ENCODE measurements at regions not wholly inside any gene's neighbourhood (a gene's known extent, or its start where the extent isn't known, plus 50 kb on each side); places are given as distances from the start of the nearest gene placed in this dataset.

GRCh38 chr1:34363447-34363846 lies 186.7 kb downstream of the C1orf94 start:
- Histone ChIP-seq H3K4ac (ENCODE audit: low read depth, low read length) (no peak overlapping the region), H3K23ac (ENCODE audit: low read length) (no peak overlapping the region), H3K4me1 (ENCODE audit: control insufficient read depth in 1 of 2, insufficient read depth in 2 of 2, low read length in 2 of 2) (no peaks in the 10 kb centered on the region), H3K27me3 (ENCODE audit: insufficient read depth, low read length) (no peaks in the 10 kb centered on the region), H3K4me3 (ENCODE audit: low read depth, low read length) (no peak overlapping the region), H3K9ac (ENCODE audit: low read length) (no peak overlapping the region), H3K79me1 (ENCODE audit: low read length) (no peaks in the 10 kb centered on the region), H2BK5ac (ENCODE audit: low read depth, low read length, poor library complexity) (no peak overlapping the region), H2BK120ac (ENCODE audit: insufficient read depth, low read length, poor library complexity) (no peak overlapping the region), H4K8ac (ENCODE audit: low read depth, low read length) (no peak overlapping the region), H3K4me2 (ENCODE audit: low read length) (no peak overlapping the region), H3K9me3 (ENCODE audit: insufficient read depth, low read depth, low read length) (no peaks in the 10 kb centered on the region), H3K36me3 (ENCODE audit: control insufficient read depth in 1 of 2, insufficient read depth in 2 of 2, low read length in 2 of 2) (no peaks in the 10 kb centered on the region), H4K91ac (ENCODE audit: low read depth, low read length) (no peak overlapping the region), H3K18ac (ENCODE audit: low read length) (no peak overlapping the region), H2BK12ac (ENCODE audit: low read length) (no peak overlapping the region), H4K12ac (ENCODE audit: low read depth, low read length) (no peak overlapping the region), H2AFZ (ENCODE audit: insufficient read depth, low read length, poor library complexity) (no peak overlapping the region), H2AK5ac (ENCODE audit: low read length) (no peak overlapping the region), H3K27ac (ENCODE audit: low read depth, low read length) (no peak overlapping the region), H3K14ac (ENCODE audit: low read length) (no peak overlapping the region), H3K79me2 (ENCODE audit: control insufficient read depth, insufficient read depth, low read length, poor library complexity) (no peaks in the 10 kb centered on the region)
- DNase-seq = no peak

GRCh38 chr1:34363915-34364314 lies 187.2 kb downstream of the C1orf94 start:
- no peak for DNase-seq
- H4K91ac ChIP-seq (ENCODE audit: low read depth, low read length) = no peak overlapping the region
- no peak overlapping the region for H2BK120ac ChIP-seq (ENCODE audit: insufficient read depth, low read length, poor library complexity)
- H3K4ac ChIP-seq (ENCODE audit: low read depth, low read length) = no peak overlapping the region
- H2BK12ac ChIP-seq (ENCODE audit: low read length) = no peak overlapping the region
- no peak overlapping the region for H2AFZ ChIP-seq (ENCODE audit: insufficient read depth, low read length, poor library complexity)
- H3K27ac ChIP-seq (ENCODE audit: low read depth, low read length) = no peak overlapping the region
- no peak overlapping the region for H3K14ac ChIP-seq (ENCODE audit: low read length)
- H4K12ac ChIP-seq (ENCODE audit: low read depth, low read length) = no peak overlapping the region
- H2AK5ac ChIP-seq (ENCODE audit: low read length) = no peak overlapping the region
- no CpG with 5 or more reads among the region's 4 CpGs for WGBS (ENCODE audit: extremely low coverage, insufficient coverage, insufficient read length)
- H3K27me3 ChIP-seq (ENCODE audit: insufficient read depth, low read length) = no peaks in the 10 kb centered on the region
- H3K23ac ChIP-seq (ENCODE audit: low read length) = no peak overlapping the region
- no peak overlapping the region for H3K18ac ChIP-seq (ENCODE audit: low read length)
- no peak overlapping the region for H4K8ac ChIP-seq (ENCODE audit: low read depth, low read length)
- no peaks in the 10 kb centered on the region for H3K4me1 ChIP-seq (ENCODE audit: control insufficient read depth in 1 of 2, insufficient read depth in 2 of 2, low read length in 2 of 2)
- H3K9me3 ChIP-seq (ENCODE audit: insufficient read depth, low read depth, low read length) = no peaks in the 10 kb centered on the region
- H3K36me3 ChIP-seq (ENCODE audit: control insufficient read depth in 1 of 2, insufficient read depth in 2 of 2, low read length in 2 of 2) = no peaks in the 10 kb centered on the region
- H3K79me1 ChIP-seq (ENCODE audit: low read length) = no peaks in the 10 kb centered on the region
- H3K9ac ChIP-seq (ENCODE audit: low read length) = no peak overlapping the region
- H2BK5ac ChIP-seq (ENCODE audit: low read depth, low read length, poor library complexity) = no peak overlapping the region
- no peak overlapping the region for H3K4me2 ChIP-seq (ENCODE audit: low read length)
- no peak overlapping the region for H3K4me3 ChIP-seq (ENCODE audit: low read depth, low read length)
- no peaks in the 10 kb centered on the region for H3K79me2 ChIP-seq (ENCODE audit: control insufficient read depth, insufficient read depth, low read length, poor library complexity)

- H4K91ac ChIP-seq (ENCODE audit: low read depth, low read length) = no peak overlapping the region
- no peak overlapping the region for H2BK12ac ChIP-seq (ENCODE audit: low read length)
- H3K79me2 ChIP-seq (ENCODE audit: control insufficient read depth, insufficient read depth, low read length, poor library complexity) = no peaks in the 10 kb centered on the region
- no peak overlapping the region for H4K8ac ChIP-seq (ENCODE audit: low read depth, low read length)
- H3K18ac ChIP-seq (ENCODE audit: low read length) = no peak overlapping the region
- DNase-seq = no peak
- H3K14ac ChIP-seq (ENCODE audit: low read length) = no peak overlapping the region
- WGBS (ENCODE audit: extremely low coverage, insufficient coverage, insufficient read length) = no CpG with 5 or more reads among the region's 4 CpGs
- no peak overlapping the region for H3K9ac ChIP-seq (ENCODE audit: low read length)
- no peak overlapping the region for H3K4me3 ChIP-seq (ENCODE audit: low read depth, low read length)
- H2AFZ ChIP-seq (ENCODE audit: insufficient read depth, low read length, poor library complexity) = no peak overlapping the region
- no peak overlapping the region for H4K12ac ChIP-seq (ENCODE audit: low read depth, low read length)
- H3K27ac ChIP-seq (ENCODE audit: low read depth, low read length) = no peak overlapping the region
- H3K4ac ChIP-seq (ENCODE audit: low read depth, low read length) = no peak overlapping the region
- no peaks in the 10 kb centered on the region for H3K27me3 ChIP-seq (ENCODE audit: insufficient read depth, low read length)
- H3K4me1 ChIP-seq (ENCODE audit: control insufficient read depth in 1 of 2, insufficient read depth in 2 of 2, low read length in 2 of 2) = no peaks in the 10 kb centered on the region
- H2BK120ac ChIP-seq (ENCODE audit: insufficient read depth, low read length, poor library complexity) = no peak overlapping the region
- H3K23ac ChIP-seq (ENCODE audit: low read length) = no peak overlapping the region
- no peak overlapping the region for H3K4me2 ChIP-seq (ENCODE audit: low read length)
- no peaks in the 10 kb centered on the region for H3K9me3 ChIP-seq (ENCODE audit: insufficient read depth, low read depth, low read length)
- no peaks in the 10 kb centered on the region for H3K36me3 ChIP-seq (ENCODE audit: control insufficient read depth in 1 of 2, insufficient read depth in 2 of 2, low read length in 2 of 2)
- no peak overlapping the region for H2AK5ac ChIP-seq (ENCODE audit: low read length)
- no peak overlapping the region for H2BK5ac ChIP-seq (ENCODE audit: low read depth, low read length, poor library complexity)
- H3K79me1 ChIP-seq (ENCODE audit: low read length) = no peaks in the 10 kb centered on the region
These were observed 187.7 kb downstream of the C1orf94 start for GRCh38 chr1:34364376-34364775.

GRCh38 chr1:34365295-34365694 lies 188.6 kb downstream of the C1orf94 start:
- Histone ChIP-seq H3K36me3 (ENCODE audit: control insufficient read depth in 1 of 2, insufficient read depth in 2 of 2, low read length in 2 of 2) (no peaks in the 10 kb centered on the region), H2BK5ac (ENCODE audit: low read depth, low read length, poor library complexity) (no peak overlapping the region), H4K12ac (ENCODE audit: low read depth, low read length) (no peak overlapping the region), H4K8ac (ENCODE audit: low read depth, low read length) (no peak overlapping the region), H3K27ac (ENCODE audit: low read depth, low read length) (no peak overlapping the region), H3K79me1 (ENCODE audit: low read length) (no peaks in the 10 kb centered on the region), H3K14ac (ENCODE audit: low read length) (no peak overlapping the region), H2BK120ac (ENCODE audit: insufficient read depth, low read length, poor library complexity) (no peak overlapping the region), H3K4me1 (ENCODE audit: control insufficient read depth in 1 of 2, insufficient read depth in 2 of 2, low read length in 2 of 2) (no peaks in the 10 kb centered on the region), H2AFZ (ENCODE audit: insufficient read depth, low read length, poor library complexity) (no peak overlapping the region), H2AK5ac (ENCODE audit: low read length) (no peak overlapping the region), H3K23ac (ENCODE audit: low read length) (no peak overlapping the region), H3K9ac (ENCODE audit: low read length) (no peak overlapping the region), H4K91ac (ENCODE audit: low read depth, low read length) (no peak overlapping the region), H3K79me2 (ENCODE audit: control insufficient read depth, insufficient read depth, low read length, poor library complexity) (no peaks in the 10 kb centered on the region), H2BK12ac (ENCODE audit: low read length) (no peak overlapping the region), H3K18ac (ENCODE audit: low read length) (no peak overlapping the region), H3K9me3 (ENCODE audit: insufficient read depth, low read depth, low read length) (no peaks in the 10 kb centered on the region), H3K4me3 (ENCODE audit: low read depth, low read length) (no peak overlapping the region), H3K4me2 (ENCODE audit: low read length) (no peak overlapping the region), H3K27me3 (ENCODE audit: insufficient read depth, low read length) (no peaks in the 10 kb centered on the region), H3K4ac (ENCODE audit: low read depth, low read length) (no peak overlapping the region)
- DNase-seq = no peak
- no CpG with 5 or more reads among the region's 1 CpG for WGBS (ENCODE audit: extremely low coverage, insufficient coverage, insufficient read length)
